PC-3 (cell line): ENCODE measurements at regions not wholly inside any gene's neighbourhood (a gene's known extent, or its start where the extent isn't known, plus 50 kb on each side); places are given as distances from the start of the nearest gene placed in this dataset.

ENCODE experiments used
- CTCF ChIP-seq: fragments of 300-600 bp; sonication (generic); conservative IDR thresholded peaks from 2 replicates; pipeline ENCODE4 v1.5.1; 2017; ENCODE audit warnings: antibody characterized with exemption, low read depth, mild to moderate bottlenecking, low read length
- EZH2 ChIP-seq: fragments of 300-600 bp; sonication (generic); IDR thresholded peaks from one replicate; pipeline ENCODE4 v1.6.1; 2017; ENCODE audit warnings: antibody characterized with exemption, mild to moderate bottlenecking, low read length; ENCODE audit not compliant: unreplicated experiment
- EZH2phosphoT487 ChIP-seq: fragments of 300-600 bp; sonication (generic); IDR thresholded peaks from 2 replicates; pipeline ENCODE4 v1.6.1; 2018; ENCODE audit warnings: mild to moderate bottlenecking, antibody characterized with exemption, low read length, borderline replicate concordance

- no peak for TF ChIP-seq CTCF
- TF ChIP-seq EZH2 = no peak
- no peak for TF ChIP-seq EZH2phosphoT487
These were observed 124.9 kb downstream of the RTL3 start for GRCh38 chrX:78534221-78534620.
